PC-3 (cell line): ENCODE measurements at regions not wholly inside any gene's neighbourhood (a gene's known extent, or its start where the extent isn't known, plus 50 kb on each side); places are given as distances from the start of the nearest gene placed in this dataset.

ENCODE experiments used
- EZH2phosphoT487 ChIP-seq: fragments of 300-600 bp; sonication (generic); IDR thresholded peaks from 2 replicates; pipeline ENCODE4 v1.6.1; 2018; ENCODE audit warnings: mild to moderate bottlenecking, antibody characterized with exemption, low read length, borderline replicate concordance
- TF ChIP-seq, protein P1 (sequence below): fragments of 300-600 bp; sonication (generic); conservative IDR thresholded peaks from 2 replicates; pipeline ENCODE4 v1.5.1; 2017; ENCODE audit warnings: antibody characterized with exemption, low read depth, mild to moderate bottlenecking, low read length

GRCh38 chr4:125791896-125792295, 477.1 kb downstream of the FAT4 start:
- TF ChIP-seq, protein P1, sequence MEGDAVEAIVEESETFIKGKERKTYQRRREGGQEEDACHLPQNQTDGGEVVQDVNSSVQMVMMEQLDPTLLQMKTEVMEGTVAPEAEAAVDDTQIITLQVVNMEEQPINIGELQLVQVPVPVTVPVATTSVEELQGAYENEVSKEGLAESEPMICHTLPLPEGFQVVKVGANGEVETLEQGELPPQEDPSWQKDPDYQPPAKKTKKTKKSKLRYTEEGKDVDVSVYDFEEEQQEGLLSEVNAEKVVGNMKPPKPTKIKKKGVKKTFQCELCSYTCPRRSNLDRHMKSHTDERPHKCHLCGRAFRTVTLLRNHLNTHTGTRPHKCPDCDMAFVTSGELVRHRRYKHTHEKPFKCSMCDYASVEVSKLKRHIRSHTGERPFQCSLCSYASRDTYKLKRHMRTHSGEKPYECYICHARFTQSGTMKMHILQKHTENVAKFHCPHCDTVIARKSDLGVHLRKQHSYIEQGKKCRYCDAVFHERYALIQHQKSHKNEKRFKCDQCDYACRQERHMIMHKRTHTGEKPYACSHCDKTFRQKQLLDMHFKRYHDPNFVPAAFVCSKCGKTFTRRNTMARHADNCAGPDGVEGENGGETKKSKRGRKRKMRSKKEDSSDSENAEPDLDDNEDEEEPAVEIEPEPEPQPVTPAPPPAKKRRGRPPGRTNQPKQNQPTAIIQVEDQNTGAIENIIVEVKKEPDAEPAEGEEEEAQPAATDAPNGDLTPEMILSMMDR = no peak
- no peak for TF ChIP-seq EZH2phosphoT487
